CD14-positive monocyte (primary cell): ENCODE measurements at regions not wholly inside any gene's neighbourhood (a gene's known extent, or its start where the extent isn't known, plus 50 kb on each side); places are given as distances from the start of the nearest gene placed in this dataset.

Experiments used
- DNase-seq, 3 donors: peaks; one replicate each; pipeline ENCODE4 v3.0.0-alpha.2; 2011 to 2022
- H2AFZ ChIP-seq: 2 replicates; pipeline ENCODE4 v1.6.0; 2012; ENCODE audit warnings: mild to moderate bottlenecking, low read depth, low read length, inconsistent platforms; ENCODE audit not compliant: insufficient read depth, poor library complexity, severe bottlenecking
- H3K27ac ChIP-seq, 2 donors: 1 replicate in 1 of 2; 2 replicates in 1 of 2; pipeline ENCODE4 v1.5.1; 2012 to 2013; ENCODE audit warnings: low read length in 2 of 2, control low read depth in 1 of 2, inconsistent platforms in 1 of 2, low read depth in 1 of 2, mild to moderate bottlenecking in 1 of 2
- H3K27me3 ChIP-seq, 2 donors: one replicate each; pipeline versions ENCODE4 v1.6.0 to v1.6.1; 2011 to 2013; ENCODE audit warnings: low read length in 2 of 2; ENCODE audit not compliant: control insufficient read depth in 2 of 2, insufficient read depth in 2 of 2
- H3K36me3 ChIP-seq, 2 donors: replicated peaks in 1 of 2; 1 replicate in 1 of 2; 2 replicates in 1 of 2; pipeline versions ENCODE4 v1.5.1 to v1.6.1; 2012 to 2013; ENCODE audit warnings: low read length in 2 of 2, control low read depth in 1 of 2, inconsistent platforms in 1 of 2, mild to moderate bottlenecking in 1 of 2; ENCODE audit not compliant: insufficient read depth in 2 of 2, control insufficient read depth in 1 of 2
- H3K4me1 ChIP-seq, 2 donors: 1 replicate in 1 of 2; 2 replicates in 1 of 2; pipeline versions ENCODE4 v1.5.1 to v1.6.1; 2012 to 2013; ENCODE audit warnings: low read length in 2 of 2, control low read depth in 1 of 2, inconsistent platforms in 1 of 2, mild to moderate bottlenecking in 1 of 2, moderate library complexity in 1 of 2; ENCODE audit not compliant: insufficient read depth in 2 of 2, control insufficient read depth in 1 of 2
- H3K4me2 ChIP-seq: replicated peaks from 2 replicates; pipeline ENCODE3; 2012; ENCODE audit warnings: low read length, moderate library complexity, mild to moderate bottlenecking; ENCODE audit not compliant: poor library complexity, severe bottlenecking; ENCODE audit errors: extremely low read depth
- H3K4me3 ChIP-seq, 3 experiments: fragments of 200-600 bp in 1 of 3; sonication (generic) in 1 of 3; replicated peaks in 1 of 3; 1 replicate in 2 of 3; 2 replicates in 1 of 3; pipeline ENCODE4 v1.5.1; 2011 to 2013; ENCODE audit warnings: low read length in 3 of 3, mild to moderate bottlenecking in 3 of 3, control low read depth in 2 of 3, low read depth in 2 of 3, inconsistent platforms in 1 of 3, moderate library complexity in 1 of 3
- H3K79me2 ChIP-seq: 2 replicates; pipeline ENCODE4 v1.6.0; 2012; ENCODE audit warnings: mild to moderate bottlenecking, control low read depth, inconsistent platforms, low read length, moderate library complexity; ENCODE audit not compliant: insufficient read depth
- H3K9ac ChIP-seq: 2 replicates; pipeline ENCODE4 v1.6.0; 2017; ENCODE audit warnings: low read length, mild to moderate bottlenecking; ENCODE audit not compliant: insufficient read depth, poor library complexity, severe bottlenecking
- H3K9me3 ChIP-seq, 2 donors: replicated peaks in 1 of 2; 1 replicate in 1 of 2; 2 replicates in 1 of 2; pipeline versions ENCODE4 v1.5.1 to v1.6.1; 2012 to 2013; ENCODE audit warnings: low read length in 2 of 2, control low read depth in 1 of 2; ENCODE audit not compliant: control insufficient read depth in 1 of 2, insufficient read depth in 1 of 2
- H4K20me1 ChIP-seq: 2 replicates; pipeline ENCODE4 v1.6.0; 2012; ENCODE audit warnings: mild to moderate bottlenecking, low read length, control low read depth, moderate library complexity; ENCODE audit not compliant: insufficient read depth
- H3K27ac Mint-ChIP-seq, 7 donors: one replicate each; pipeline ENCODE4 v1.8.0; 2020; ENCODE audit warnings: mild to moderate bottlenecking in 7 of 7, mixed read lengths in 7 of 7, moderate library complexity in 6 of 7, inconsistent platforms in 2 of 7
- H3K27me3 Mint-ChIP-seq, 3 donors: one replicate each; pipeline ENCODE4 v1.8.0; 2021 to 2022; ENCODE audit warnings: low read depth in 3 of 3, mild to moderate bottlenecking in 3 of 3, mixed read lengths in 3 of 3, moderate library complexity in 3 of 3, inconsistent platforms in 1 of 3
- H3K36me3 Mint-ChIP-seq, 2 donors: one replicate each; pipeline ENCODE4 v1.8.0; 2020; ENCODE audit warnings: mixed read lengths in 2 of 2, inconsistent platforms in 1 of 2, mild to moderate bottlenecking in 1 of 2
- H3K4me1 Mint-ChIP-seq: one replicate; pipeline ENCODE4 v1.8.0; 2020; ENCODE audit warnings: mild to moderate bottlenecking, mixed read lengths
- H3K4me3 Mint-ChIP-seq, 2 donors: one replicate each; pipeline ENCODE4 v1.8.0; 2020; ENCODE audit warnings: mild to moderate bottlenecking in 2 of 2, mixed read lengths in 2 of 2, moderate library complexity in 1 of 2
- H3K9me3 Mint-ChIP-seq, 7 donors: one replicate each; pipeline ENCODE4 v1.8.0; 2020 to 2022; ENCODE audit warnings: mixed read lengths in 7 of 7, mild to moderate bottlenecking in 6 of 7, moderate library complexity in 6 of 7, inconsistent platforms in 2 of 7
- WGBS: methylation state at CpG from one replicate; pipeline ENCODE4 v1.1.5; 2013; ENCODE audit warnings: missing lambda C conversion rate; ENCODE audit not compliant: insufficient coverage; 5-methylcytosine and 5-hydroxymethylcytosine counted together
- intact Hi-C, 2 donors: fragments of 100-400 bp; cut with micrococcal nuclease; formaldehyde crosslinking; loops; one replicate each; pipeline versions ENCODE4 v1.15.0 to v1.15.1; 2023
- TF ChIP-seq, protein P1 (sequence below): fragments of 200-600 bp; IDR thresholded peaks from one replicate; pipeline ENCODE4 v1.8.0; 2022; ENCODE audit warnings: antibody characterized with exemption, mild to moderate bottlenecking

DNA sequence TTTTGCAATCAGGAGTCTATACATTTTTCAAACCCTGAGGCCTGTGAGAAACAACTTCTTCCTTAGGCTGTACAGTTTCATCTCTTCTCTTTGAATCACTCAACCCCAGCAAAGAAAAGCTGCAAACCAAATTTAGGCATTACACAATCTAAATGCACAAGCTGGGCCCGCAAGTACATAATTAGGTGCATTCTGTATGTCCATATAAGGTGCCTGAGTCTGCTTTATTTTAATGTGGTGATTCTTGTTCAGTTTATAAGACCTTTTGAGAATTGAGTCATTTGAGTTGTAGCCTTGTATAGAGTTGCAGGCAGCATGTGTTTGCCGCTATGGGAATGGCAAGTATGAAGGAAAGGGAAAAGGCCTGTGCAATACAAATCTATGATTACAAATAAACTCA, 709.6 kb upstream of the MARCKS start:
- Histone ChIP-seq H3K27me3 (no peaks in the 10 kb centered on the region), H3K9ac (no peak overlapping the region), H4K20me1 (no peaks in the 10 kb centered on the region), H3K4me1 (no peaks in the 10 kb centered on the region), H3K79me2 (no peaks in the 10 kb centered on the region), H3K4me3 (no peak overlapping the region), H3K27ac (no peak overlapping the region), H3K4me2 (no peak overlapping the region), H3K36me3 (no peaks in the 10 kb centered on the region), H2AFZ (no peak overlapping the region), H3K9me3 (peaks cover 0 to 4% of the 10 kb centered on the region in 2 donors)
- Mint-ChIP-seq H3K9me3 (peaks cover 0 to 11% (median 4%) of the 10 kb centered on the region in 7 donors), H3K27me3 (peaks cover 0 to 1% (median 1%) of the 10 kb centered on the region in 3 donors), H3K36me3 (no peaks in the 10 kb centered on the region), H3K4me3 (no peak overlapping the region), H3K4me1 (no peaks in the 10 kb centered on the region), H3K27ac (no peak overlapping the region)
- WGBS, result no CpG with 5 or more reads among the region's 2 CpGs
- no peak for DNase-seq
- intact Hi-C loops, result no loop called here
- TF ChIP-seq, protein P1, sequence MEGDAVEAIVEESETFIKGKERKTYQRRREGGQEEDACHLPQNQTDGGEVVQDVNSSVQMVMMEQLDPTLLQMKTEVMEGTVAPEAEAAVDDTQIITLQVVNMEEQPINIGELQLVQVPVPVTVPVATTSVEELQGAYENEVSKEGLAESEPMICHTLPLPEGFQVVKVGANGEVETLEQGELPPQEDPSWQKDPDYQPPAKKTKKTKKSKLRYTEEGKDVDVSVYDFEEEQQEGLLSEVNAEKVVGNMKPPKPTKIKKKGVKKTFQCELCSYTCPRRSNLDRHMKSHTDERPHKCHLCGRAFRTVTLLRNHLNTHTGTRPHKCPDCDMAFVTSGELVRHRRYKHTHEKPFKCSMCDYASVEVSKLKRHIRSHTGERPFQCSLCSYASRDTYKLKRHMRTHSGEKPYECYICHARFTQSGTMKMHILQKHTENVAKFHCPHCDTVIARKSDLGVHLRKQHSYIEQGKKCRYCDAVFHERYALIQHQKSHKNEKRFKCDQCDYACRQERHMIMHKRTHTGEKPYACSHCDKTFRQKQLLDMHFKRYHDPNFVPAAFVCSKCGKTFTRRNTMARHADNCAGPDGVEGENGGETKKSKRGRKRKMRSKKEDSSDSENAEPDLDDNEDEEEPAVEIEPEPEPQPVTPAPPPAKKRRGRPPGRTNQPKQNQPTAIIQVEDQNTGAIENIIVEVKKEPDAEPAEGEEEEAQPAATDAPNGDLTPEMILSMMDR, result no peak

DNA sequence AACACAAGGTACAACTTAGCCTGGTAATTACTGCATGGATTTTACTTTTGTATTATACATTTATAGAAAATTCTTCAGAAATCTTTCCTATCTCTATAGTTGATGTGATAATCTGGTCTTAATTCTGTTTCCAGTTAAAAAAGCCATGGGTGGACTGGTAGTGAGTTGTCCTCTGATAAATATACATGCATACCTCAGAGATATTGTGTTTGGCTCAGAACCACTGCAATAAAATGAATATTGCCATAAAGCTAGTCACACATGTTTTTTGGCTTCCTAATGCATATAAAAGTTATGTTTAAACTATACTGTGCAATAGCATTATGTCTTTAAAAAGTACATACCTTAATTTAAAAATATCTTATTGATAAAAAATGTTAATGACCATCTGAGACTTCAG, 708.6 kb upstream of the MARCKS start:
- intact Hi-C loops, result no loop called here
- Histone ChIP-seq H3K9me3 (peaks cover 0 to 4% of the 10 kb centered on the region in 2 donors), H3K4me2 (no peak overlapping the region), H3K36me3 (no peaks in the 10 kb centered on the region), H3K27ac (no peak overlapping the region), H3K9ac (no peak overlapping the region), H4K20me1 (no peaks in the 10 kb centered on the region), H3K27me3 (no peaks in the 10 kb centered on the region), H3K4me1 (no peaks in the 10 kb centered on the region), H3K4me3 (no peak overlapping the region), H2AFZ (no peak overlapping the region), H3K79me2 (no peaks in the 10 kb centered on the region)
- Mint-ChIP-seq H3K27ac (no peak overlapping the region), H3K9me3 (peaks cover 0 to 11% (median 4%) of the 10 kb centered on the region in 7 donors), H3K36me3 (no peaks in the 10 kb centered on the region), H3K27me3 (peaks cover 0 to 1% (median 0%) of the 10 kb centered on the region in 3 donors), H3K4me1 (no peaks in the 10 kb centered on the region), H3K4me3 (no peak overlapping the region)
- TF ChIP-seq, protein P1, result no peak
- no peak for DNase-seq
